Vagina (tissue), 2 donors: ENCODE measurements at regions not wholly inside any gene's neighbourhood (a gene's known extent, or its start where the extent isn't known, plus 50 kb on each side); places are given as distances from the start of the nearest gene placed in this dataset.

Experiments used
- DNase-seq, 2 donors: peaks; one replicate each; pipeline ENCODE4 v3.0.0-alpha.2; 2017; ENCODE audit errors: extremely low spot score in 2 of 2
- H3K27ac ChIP-seq: fragments of 200-600 bp; sonication (generic); one replicate; pipeline ENCODE4 v1.5.1; 2019
- H3K27me3 ChIP-seq: fragments of 200-600 bp; sonication (generic); one replicate; pipeline ENCODE4 v1.5.1; 2019
- H3K36me3 ChIP-seq, 2 donors: fragments of 200-600 bp; sonication (generic); one replicate each; pipeline ENCODE4 v1.5.1; 2017 to 2019
- H3K4me1 ChIP-seq: fragments of 200-600 bp; sonication (generic); one replicate; pipeline ENCODE4 v1.5.1; 2019
- H3K4me3 ChIP-seq, 2 donors: fragments of 200-600 bp; sonication (generic); 1 replicate in 1 of 2; 2 replicates in 1 of 2; pipeline ENCODE4 v1.5.1; 2016 to 2019
- H3K9me3 ChIP-seq: fragments of 200-600 bp; sonication (generic); one replicate; pipeline ENCODE4 v1.5.1; 2019
- POLR2A ChIP-seq, 2 donors: fragments of 450-650 bp; IDR thresholded peaks; one replicate each; pipeline ENCODE4 v1.6.1; 2017; ENCODE audit warnings: antibody characterized with exemption in 2 of 2, mild to moderate bottlenecking in 2 of 2, moderate library complexity in 2 of 2
- POLR2AphosphoS5 ChIP-seq, 2 donors: sonication (generic); formaldehyde crosslinking; IDR thresholded peaks; one replicate each; pipeline ENCODE4 v1.9.0; 2017; ENCODE audit warnings: antibody characterized with exemption in 2 of 2, mild to moderate bottlenecking in 2 of 2, low read depth in 1 of 2; ENCODE audit not compliant: insufficient read depth in 1 of 2
- intact Hi-C: fragments of 100-400 bp; cut with DNase I; formaldehyde crosslinking; loops from one replicate; pipeline ENCODE4 v1.15.1; 2023
- TF ChIP-seq, protein P1 (sequence below), 3 experiments: fragments of 450-650 bp in 2 of 3; fragments of 200-600 bp in 1 of 3; sonication (generic) in 1 of 3; IDR thresholded peaks; one replicate each; pipeline ENCODE4 v1.5.1; 2017 to 2019; ENCODE audit warnings: antibody characterized with exemption in 3 of 3, mild to moderate bottlenecking in 2 of 3, moderate library complexity in 2 of 3

DNA sequence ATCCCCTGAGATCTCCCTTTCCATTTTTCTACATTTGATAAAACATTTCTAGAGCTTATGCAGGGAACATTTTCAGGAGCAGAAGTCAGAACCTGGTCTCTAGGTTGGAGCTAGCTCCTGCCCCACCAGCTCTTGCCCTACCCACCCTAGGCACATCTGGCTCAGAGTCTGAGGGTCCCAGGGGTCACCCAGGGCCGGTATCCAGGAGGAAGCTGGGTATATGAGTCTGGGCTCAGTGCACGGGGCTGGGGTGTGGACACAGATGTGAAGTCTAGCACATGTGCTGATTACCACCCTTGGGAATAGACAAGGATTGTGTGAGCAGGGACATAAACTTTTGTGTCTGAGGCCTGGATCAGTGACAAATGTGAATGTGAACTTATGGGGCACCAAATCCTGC is 95.4 kb downstream of the MATN1 start:
- intact Hi-C loops: no loop called here
- TF ChIP-seq, protein P1, sequence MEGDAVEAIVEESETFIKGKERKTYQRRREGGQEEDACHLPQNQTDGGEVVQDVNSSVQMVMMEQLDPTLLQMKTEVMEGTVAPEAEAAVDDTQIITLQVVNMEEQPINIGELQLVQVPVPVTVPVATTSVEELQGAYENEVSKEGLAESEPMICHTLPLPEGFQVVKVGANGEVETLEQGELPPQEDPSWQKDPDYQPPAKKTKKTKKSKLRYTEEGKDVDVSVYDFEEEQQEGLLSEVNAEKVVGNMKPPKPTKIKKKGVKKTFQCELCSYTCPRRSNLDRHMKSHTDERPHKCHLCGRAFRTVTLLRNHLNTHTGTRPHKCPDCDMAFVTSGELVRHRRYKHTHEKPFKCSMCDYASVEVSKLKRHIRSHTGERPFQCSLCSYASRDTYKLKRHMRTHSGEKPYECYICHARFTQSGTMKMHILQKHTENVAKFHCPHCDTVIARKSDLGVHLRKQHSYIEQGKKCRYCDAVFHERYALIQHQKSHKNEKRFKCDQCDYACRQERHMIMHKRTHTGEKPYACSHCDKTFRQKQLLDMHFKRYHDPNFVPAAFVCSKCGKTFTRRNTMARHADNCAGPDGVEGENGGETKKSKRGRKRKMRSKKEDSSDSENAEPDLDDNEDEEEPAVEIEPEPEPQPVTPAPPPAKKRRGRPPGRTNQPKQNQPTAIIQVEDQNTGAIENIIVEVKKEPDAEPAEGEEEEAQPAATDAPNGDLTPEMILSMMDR (IDR thresholded peaks at IDR 0.05): no peak
- no peak for TF ChIP-seq POLR2AphosphoS5 (IDR thresholded peaks at IDR 0.05; ENCODE audit: insufficient read depth in 1 of 2, low read depth in 1 of 2)
- no peak for TF ChIP-seq POLR2A (IDR thresholded peaks at IDR 0.05)
- Histone ChIP-seq H3K4me1 (no peaks in the 10 kb centered on the region), H3K27ac (no peak overlapping the region), H3K27me3 (no peaks in the 10 kb centered on the region), H3K36me3 (no peaks in the 10 kb centered on the region), H3K4me3 (no peak overlapping the region), H3K9me3 (no peaks in the 10 kb centered on the region)
- no peak for DNase-seq

DNA sequence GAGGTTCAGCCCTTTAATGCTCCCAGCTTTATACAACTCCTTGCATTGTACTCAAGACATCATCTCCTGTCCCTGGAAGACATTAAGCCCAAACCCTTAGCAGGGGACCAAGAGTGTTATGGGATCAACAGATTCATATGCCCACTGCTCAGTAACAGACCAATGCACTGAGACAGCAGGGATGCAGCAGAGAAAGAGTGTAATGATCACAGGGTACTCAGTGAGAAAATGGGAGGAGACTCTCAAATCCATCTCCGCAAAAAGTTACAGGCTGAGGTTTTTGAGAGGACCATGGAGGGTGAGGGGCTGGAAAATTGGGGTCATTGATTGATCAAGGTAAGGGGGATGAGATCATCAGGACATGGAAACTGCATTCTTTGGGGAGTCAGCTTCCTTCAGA is 96.2 kb downstream of the MATN1 start:
- Histone ChIP-seq H3K4me1 (no peaks in the 10 kb centered on the region), H3K36me3 (no peaks in the 10 kb centered on the region), H3K27me3 (no peaks in the 10 kb centered on the region), H3K9me3 (no peaks in the 10 kb centered on the region), H3K4me3 (no peak overlapping the region), H3K27ac (no peak overlapping the region)
- intact Hi-C loops: no loop called here
- no peak for DNase-seq
- TF ChIP-seq POLR2AphosphoS5 (IDR thresholded peaks at IDR 0.05; ENCODE audit: insufficient read depth in 1 of 2, low read depth in 1 of 2) (no peak), POLR2A (IDR thresholded peaks at IDR 0.05) (no peak)
- TF ChIP-seq, protein P1 (IDR thresholded peaks at IDR 0.05): no peak

DNA sequence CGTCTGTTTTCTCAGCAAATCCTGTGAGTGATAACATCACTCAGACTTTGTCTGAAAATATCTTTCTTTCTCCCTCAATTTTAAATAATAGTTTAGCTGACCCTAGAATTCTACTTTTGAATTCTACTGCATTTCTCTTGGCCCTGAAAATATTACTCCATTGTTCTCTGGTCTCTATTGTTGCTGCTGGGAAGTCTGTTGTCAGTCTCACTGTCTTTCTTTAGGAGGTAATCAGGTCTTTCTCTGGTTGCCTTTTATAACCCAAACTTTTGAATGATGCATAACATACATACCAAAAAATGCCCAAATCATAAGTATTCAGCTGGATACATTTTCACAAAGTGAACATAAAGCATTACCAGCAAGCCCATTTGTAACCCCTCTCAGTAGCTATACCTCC is 100.0 kb downstream of the MATN1 start:
- Histone ChIP-seq H3K36me3 (no peaks in the 10 kb centered on the region), H3K4me1 (no peaks in the 10 kb centered on the region), H3K27ac (no peak overlapping the region), H3K4me3 (no peak overlapping the region), H3K27me3 (no peaks in the 10 kb centered on the region), H3K9me3 (no peaks in the 10 kb centered on the region)
- intact Hi-C loops: no loop called here
- DNase-seq: no peak
- TF ChIP-seq POLR2A (IDR thresholded peaks at IDR 0.05): no peak
- TF ChIP-seq POLR2AphosphoS5 (IDR thresholded peaks at IDR 0.05; ENCODE audit: insufficient read depth in 1 of 2, low read depth in 1 of 2): no peak
- TF ChIP-seq, protein P1 (IDR thresholded peaks at IDR 0.05): no peak

DNA sequence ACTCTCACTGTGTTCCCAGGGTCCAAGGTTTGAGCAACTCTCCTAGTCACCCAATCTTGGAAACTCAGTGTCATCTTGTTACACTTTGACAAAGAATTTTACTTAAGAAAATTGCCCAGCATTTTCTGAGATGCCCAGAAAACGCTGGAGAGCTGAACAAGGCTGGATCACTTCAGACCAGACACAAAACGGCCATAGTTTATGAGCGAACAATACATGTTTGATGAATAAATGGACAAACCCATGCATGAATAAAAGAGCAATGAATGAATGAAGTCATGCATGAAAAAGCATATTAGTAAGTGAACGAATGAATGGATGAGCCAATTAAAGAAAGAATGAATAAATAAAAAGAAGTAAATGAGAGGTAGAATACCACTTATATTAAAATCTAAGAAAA is 103.8 kb downstream of the MATN1 start:
- TF ChIP-seq POLR2AphosphoS5 (IDR thresholded peaks at IDR 0.05; ENCODE audit: insufficient read depth in 1 of 2, low read depth in 1 of 2) (no peak), POLR2A (IDR thresholded peaks at IDR 0.05) (no peak)
- TF ChIP-seq, protein P1 (IDR thresholded peaks at IDR 0.05): no peak
- no peak for DNase-seq
- H3K27ac ChIP-seq: no peak overlapping the region
- H3K9me3 ChIP-seq: no peaks in the 10 kb centered on the region
- H3K27me3 ChIP-seq: no peaks in the 10 kb centered on the region
- H3K36me3 ChIP-seq: no peaks in the 10 kb centered on the region
- no peaks in the 10 kb centered on the region for H3K4me1 ChIP-seq
- intact Hi-C loops: no loop called here
- H3K4me3 ChIP-seq: no peak overlapping the region

DNA sequence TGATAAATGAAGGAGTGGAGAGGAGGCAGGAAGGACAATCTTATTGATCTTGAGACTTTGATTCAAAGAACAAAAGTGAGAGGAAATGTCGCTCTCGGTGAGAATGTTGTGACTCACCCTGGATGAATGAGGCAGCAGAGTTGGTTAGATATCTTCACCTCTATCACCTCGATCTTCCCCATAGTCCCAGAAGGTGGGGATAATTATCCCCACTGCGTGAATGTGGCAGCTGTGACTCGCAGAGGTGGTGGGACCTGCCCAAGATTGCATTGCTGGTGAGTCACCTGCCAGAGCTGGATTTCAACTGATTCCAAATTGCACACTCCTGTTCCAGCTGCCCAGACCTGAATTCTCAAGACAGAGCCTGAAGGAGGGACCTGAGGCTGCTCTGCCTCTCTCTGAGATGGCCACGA is 105.0 kb downstream of the MATN1 start:
- Histone ChIP-seq H3K27ac (no peak overlapping the region), H3K36me3 (no peaks in the 10 kb centered on the region), H3K27me3 (no peaks in the 10 kb centered on the region), H3K4me3 (no peak overlapping the region), H3K9me3 (no peaks in the 10 kb centered on the region), H3K4me1 (no peaks in the 10 kb centered on the region)
- TF ChIP-seq POLR2A (IDR thresholded peaks at IDR 0.05): no peak
- TF ChIP-seq, protein P1 (IDR thresholded peaks at IDR 0.05): no peak
- no peak for TF ChIP-seq POLR2AphosphoS5 (IDR thresholded peaks at IDR 0.05; ENCODE audit: insufficient read depth in 1 of 2, low read depth in 1 of 2)
- intact Hi-C loops: loop anchor here (1.0 kb wide), 1 partner anchor 16 kb away; no protein-coding TSS in a partner anchor
- DNase-seq: no peak
